SK-N-SH treated with all-trans-retinoic acid at 6 μM for 48 hours (cell line): ENCODE measurements at regions not wholly inside any gene's neighbourhood (a gene's known extent, or its start where the extent isn't known, plus 50 kb on each side); places are given as distances from the start of the nearest gene placed in this dataset.

Experiments
- ATAC-seq: fragments of 200-7000 bp; cut with Tn5 transposase; 3 replicates; pipeline ENCODE4 v1.9.1; 2020; ENCODE audit warnings: mild to moderate bottlenecking, moderate library complexity
- BACH2 ChIP-seq: fragments of 250-450 bp; sonication (Bioruptor Pico); IDR thresholded peaks from 2 replicates; pipeline ENCODE4 v1.9.0; 2021; ENCODE audit warnings: mild to moderate bottlenecking, borderline replicate concordance
- CREB5 ChIP-seq: fragments of 250-450 bp; sonication (Bioruptor Pico); IDR thresholded peaks from 2 replicates; pipeline ENCODE4 v1.5.1; 2020; ENCODE audit warnings: low read depth, mild to moderate bottlenecking, moderate library complexity
- ESRRG ChIP-seq: fragments of 250-450 bp; sonication (Bioruptor Pico); IDR thresholded peaks from 2 replicates; pipeline ENCODE4 v1.6.1; 2021; ENCODE audit warnings: mild to moderate bottlenecking
- OSR1 ChIP-seq: fragments of 250-450 bp; sonication (Bioruptor Pico); IDR thresholded peaks from 2 replicates; pipeline ENCODE4 v1.8.0; 2022; ENCODE audit warnings: moderate library complexity, mild to moderate bottlenecking, inconsistent platforms
- PATZ1 ChIP-seq: fragments of 250-450 bp; sonication (Bioruptor Pico); IDR thresholded peaks from 2 replicates; pipeline ENCODE4 v1.8.0; 2020; ENCODE audit warnings: mild to moderate bottlenecking, moderate library complexity, borderline replicate concordance
- PPARA ChIP-seq: fragments of 250-450 bp; sonication (Bioruptor Pico); IDR thresholded peaks from 2 replicates; pipeline ENCODE4 v1.5.0; 2020; ENCODE audit warnings: mild to moderate bottlenecking, borderline replicate concordance
- RARB ChIP-seq: fragments of 250-450 bp; sonication (Bioruptor Pico); IDR thresholded peaks from 2 replicates; pipeline ENCODE4 v1.8.0; 2021; ENCODE audit warnings: mild to moderate bottlenecking, moderate library complexity
- SNAI2 ChIP-seq: fragments of 250-450 bp; sonication (Bioruptor Pico); IDR thresholded peaks from 2 replicates; pipeline ENCODE4 v1.5.0; 2020; ENCODE audit warnings: mild to moderate bottlenecking, moderate library complexity
- TOX ChIP-seq: fragments of 250-450 bp; sonication (Bioruptor Pico); IDR thresholded peaks from 2 replicates; pipeline ENCODE4 v1.8.0; 2021; ENCODE audit warnings: mild to moderate bottlenecking, moderate library complexity, borderline replicate concordance
- ZC3H10 ChIP-seq: fragments of 250-450 bp; sonication (Bioruptor Pico); IDR thresholded peaks from 2 replicates; pipeline ENCODE4 v1.5.1; 2021; ENCODE audit warnings: mild to moderate bottlenecking, moderate library complexity
- ZFP3 ChIP-seq: fragments of 250-450 bp; sonication (Bioruptor Pico); IDR thresholded peaks from 2 replicates; pipeline ENCODE4 v1.5.0; 2020; ENCODE audit warnings: mild to moderate bottlenecking, moderate library complexity
- ZFP30 ChIP-seq: fragments of 450-650 bp; formaldehyde crosslinking; IDR thresholded peaks from 2 replicates; pipeline ENCODE4 v1.5.0; 2022; ENCODE audit warnings: mild to moderate bottlenecking, moderate library complexity
- ZNF70 ChIP-seq: fragments of 450-650 bp; formaldehyde crosslinking; IDR thresholded peaks from 2 replicates; pipeline ENCODE4 v1.5.0; 2020; ENCODE audit warnings: mild to moderate bottlenecking, moderate library complexity
- ZNF8 ChIP-seq: fragments of 450-650 bp; formaldehyde crosslinking; IDR thresholded peaks from 2 replicates; pipeline ENCODE4 v1.5.0; 2020; ENCODE audit warnings: mild to moderate bottlenecking, moderate library complexity
- TF ChIP-seq, protein P1 (sequence below): fragments of 250-450 bp; sonication (Bioruptor Pico); IDR thresholded peaks from 2 replicates; pipeline ENCODE4 v1.5.1; 2021; ENCODE audit warnings: mild to moderate bottlenecking, moderate library complexity
- TF ChIP-seq, protein P2 (sequence below): fragments of 250-450 bp; sonication (Bioruptor Pico); IDR thresholded peaks from 2 replicates; pipeline ENCODE4 v1.5.0; 2020; ENCODE audit warnings: mild to moderate bottlenecking, moderate library complexity
- TF ChIP-seq, protein P3 (sequence below): fragments of 250-450 bp; sonication (Bioruptor Pico); IDR thresholded peaks from 2 replicates; pipeline ENCODE4 v1.8.0; 2021; ENCODE audit warnings: low read depth, mild to moderate bottlenecking, moderate library complexity, borderline replicate concordance

- no peak for ATAC-seq
- TF ChIP-seq, protein P1, sequence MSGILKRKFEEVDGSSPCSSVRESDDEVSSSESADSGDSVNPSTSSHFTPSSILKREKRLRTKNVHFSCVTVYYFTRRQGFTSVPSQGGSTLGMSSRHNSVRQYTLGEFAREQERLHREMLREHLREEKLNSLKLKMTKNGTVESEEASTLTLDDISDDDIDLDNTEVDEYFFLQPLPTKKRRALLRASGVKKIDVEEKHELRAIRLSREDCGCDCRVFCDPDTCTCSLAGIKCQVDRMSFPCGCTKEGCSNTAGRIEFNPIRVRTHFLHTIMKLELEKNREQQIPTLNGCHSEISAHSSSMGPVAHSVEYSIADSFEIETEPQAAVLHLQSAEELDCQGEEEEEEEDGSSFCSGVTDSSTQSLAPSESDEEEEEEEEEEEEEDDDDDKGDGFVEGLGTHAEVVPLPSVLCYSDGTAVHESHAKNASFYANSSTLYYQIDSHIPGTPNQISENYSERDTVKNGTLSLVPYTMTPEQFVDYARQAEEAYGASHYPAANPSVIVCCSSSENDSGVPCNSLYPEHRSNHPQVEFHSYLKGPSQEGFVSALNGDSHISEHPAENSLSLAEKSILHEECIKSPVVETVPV, result no peak
- TF ChIP-seq ZFP3 (no peak), ZC3H10 (no peak), TOX (CRISPR knock-in tag) (no peak), ZNF70 (CRISPR knock-in tag) (no peak), ESRRG (CRISPR knock-in tag) (no peak), SNAI2 (no peak), PPARA (CRISPR knock-in tag) (no peak), ZNF8 (no peak), OSR1 (no peak), ZFP30 (CRISPR knock-in tag) (no peak), CREB5 (CRISPR knock-in tag) (no peak)
- TF ChIP-seq, protein P2, sequence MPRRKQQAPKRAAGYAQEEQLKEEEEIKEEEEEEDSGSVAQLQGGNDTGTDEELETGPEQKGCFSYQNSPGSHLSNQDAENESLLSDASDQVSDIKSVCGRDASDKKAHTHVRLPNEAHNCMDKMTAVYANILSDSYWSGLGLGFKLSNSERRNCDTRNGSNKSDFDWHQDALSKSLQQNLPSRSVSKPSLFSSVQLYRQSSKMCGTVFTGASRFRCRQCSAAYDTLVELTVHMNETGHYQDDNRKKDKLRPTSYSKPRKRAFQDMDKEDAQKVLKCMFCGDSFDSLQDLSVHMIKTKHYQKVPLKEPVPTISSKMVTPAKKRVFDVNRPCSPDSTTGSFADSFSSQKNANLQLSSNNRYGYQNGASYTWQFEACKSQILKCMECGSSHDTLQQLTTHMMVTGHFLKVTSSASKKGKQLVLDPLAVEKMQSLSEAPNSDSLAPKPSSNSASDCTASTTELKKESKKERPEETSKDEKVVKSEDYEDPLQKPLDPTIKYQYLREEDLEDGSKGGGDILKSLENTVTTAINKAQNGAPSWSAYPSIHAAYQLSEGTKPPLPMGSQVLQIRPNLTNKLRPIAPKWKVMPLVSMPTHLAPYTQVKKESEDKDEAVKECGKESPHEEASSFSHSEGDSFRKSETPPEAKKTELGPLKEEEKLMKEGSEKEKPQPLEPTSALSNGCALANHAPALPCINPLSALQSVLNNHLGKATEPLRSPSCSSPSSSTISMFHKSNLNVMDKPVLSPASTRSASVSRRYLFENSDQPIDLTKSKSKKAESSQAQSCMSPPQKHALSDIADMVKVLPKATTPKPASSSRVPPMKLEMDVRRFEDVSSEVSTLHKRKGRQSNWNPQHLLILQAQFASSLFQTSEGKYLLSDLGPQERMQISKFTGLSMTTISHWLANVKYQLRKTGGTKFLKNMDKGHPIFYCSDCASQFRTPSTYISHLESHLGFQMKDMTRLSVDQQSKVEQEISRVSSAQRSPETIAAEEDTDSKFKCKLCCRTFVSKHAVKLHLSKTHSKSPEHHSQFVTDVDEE (CRISPR knock-in tag), result no peak
- TF ChIP-seq, protein P3, sequence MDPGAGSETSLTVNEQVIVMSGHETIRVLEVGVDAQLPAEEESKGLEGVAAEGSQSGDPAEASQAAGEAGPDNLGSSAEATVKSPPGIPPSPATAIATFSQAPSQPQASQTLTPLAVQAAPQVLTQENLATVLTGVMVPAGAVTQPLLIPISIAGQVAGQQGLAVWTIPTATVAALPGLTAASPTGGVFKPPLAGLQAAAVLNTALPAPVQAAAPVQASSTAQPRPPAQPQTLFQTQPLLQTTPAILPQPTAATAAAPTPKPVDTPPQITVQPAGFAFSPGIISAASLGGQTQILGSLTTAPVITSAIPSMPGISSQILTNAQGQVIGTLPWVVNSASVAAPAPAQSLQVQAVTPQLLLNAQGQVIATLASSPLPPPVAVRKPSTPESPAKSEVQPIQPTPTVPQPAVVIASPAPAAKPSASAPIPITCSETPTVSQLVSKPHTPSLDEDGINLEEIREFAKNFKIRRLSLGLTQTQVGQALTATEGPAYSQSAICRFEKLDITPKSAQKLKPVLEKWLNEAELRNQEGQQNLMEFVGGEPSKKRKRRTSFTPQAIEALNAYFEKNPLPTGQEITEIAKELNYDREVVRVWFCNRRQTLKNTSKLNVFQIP, result no peak
These were observed 81.0 kb upstream of the INSIG1 start for GRCh38 chr7:155216475-155217272.

DNA sequence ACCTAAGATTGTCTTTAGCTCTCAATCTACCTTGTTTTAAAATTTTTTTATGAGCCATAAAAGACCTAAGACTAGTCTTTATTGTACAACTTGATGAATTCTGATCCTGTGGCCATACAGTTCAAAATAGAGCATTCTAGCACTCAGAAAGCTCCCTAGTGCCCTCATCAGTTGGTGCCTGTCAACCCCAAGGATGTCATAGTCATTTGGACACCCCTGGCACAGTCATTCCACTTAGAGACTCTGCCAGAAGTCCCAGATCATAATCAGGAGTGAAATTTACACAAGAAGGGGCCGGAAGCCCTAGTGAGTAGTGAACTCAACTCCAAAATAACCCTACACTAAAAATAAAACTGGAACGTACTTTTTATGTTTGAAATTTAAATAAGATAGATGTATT, 80.0 kb upstream of the INSIG1 start:
- no peak for TF ChIP-seq TOX (CRISPR knock-in tag)

DNA sequence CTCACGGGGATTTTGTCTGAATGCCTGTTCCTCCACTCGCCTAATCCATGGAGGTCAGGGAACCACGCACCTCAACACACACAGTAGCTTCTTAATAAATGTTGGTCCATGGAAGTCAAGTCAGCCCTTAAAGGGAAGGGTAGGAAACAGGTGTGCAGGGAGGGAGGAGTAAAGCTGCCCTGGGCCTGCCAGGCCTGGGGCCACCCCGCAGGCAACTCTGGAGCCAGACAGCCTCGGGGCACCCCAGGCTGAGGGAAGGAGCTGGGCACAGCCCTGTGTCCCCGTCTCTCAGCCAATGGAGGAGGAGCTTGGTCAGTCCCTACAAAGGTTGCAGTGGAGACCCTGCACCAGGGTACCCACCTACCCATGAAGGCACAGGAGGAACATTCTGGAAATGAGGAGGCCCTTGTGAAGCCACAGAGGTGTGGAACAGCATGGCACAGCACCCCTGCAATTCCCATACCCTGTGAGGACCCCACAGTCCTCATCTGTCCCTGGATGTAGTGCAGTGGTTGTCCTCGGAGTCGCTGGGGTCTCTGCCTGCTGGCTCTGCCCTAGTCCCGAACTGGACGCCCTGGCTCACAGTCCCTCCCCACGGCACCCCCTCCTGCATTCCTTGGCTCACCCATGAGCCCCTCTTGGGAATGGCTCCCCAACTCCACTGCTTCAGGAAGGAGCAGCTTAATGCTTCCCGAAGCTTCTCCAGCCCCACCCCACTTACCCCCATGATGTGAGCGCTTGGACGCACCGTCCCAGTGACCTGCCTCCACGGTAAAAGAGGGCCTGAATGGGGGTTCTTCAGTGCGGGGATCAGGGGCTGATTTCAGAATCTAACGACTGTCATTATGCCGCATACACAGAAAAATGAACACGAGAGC, 79.2 kb upstream of the INSIG1 start:
- TF ChIP-seq, protein P3, result no peak
- no peak for TF ChIP-seq BACH2
- TF ChIP-seq, all 23 proteins: peak for 0
- ATAC-seq, result no peak

More for the DNA sequence above, 80.0 kb upstream of the INSIG1 start:
- no peak for ATAC-seq

GRCh38 chr7:155219154-155219531, 78.5 kb upstream of the INSIG1 start:
- TF ChIP-seq PATZ1 (CRISPR knock-in tag), result no peak
- TF ChIP-seq, protein P3, result no peak
- TF ChIP-seq, protein P1, result no peak
- TF ChIP-seq SNAI2, result no peak
- no peak for TF ChIP-seq ZNF8
- TF ChIP-seq RARB (CRISPR knock-in tag), result no peak
- TF ChIP-seq PPARA (CRISPR knock-in tag), result no peak
- TF ChIP-seq ZFP3, result no peak
- ATAC-seq, result no peak
